ENCODE measurements at regions not wholly inside any gene's neighbourhood (a gene's known extent, or its start where the extent isn't known, plus 50 kb on each side); places are given as distances from the start of the nearest gene placed in this dataset.

GRCh38 chr11:44374001-44374400, 64.1 kb upstream of the ALX4 start:
- POLR2A ChIA-PET (ENCODE audit: unreplicated experiment), result no interaction called here

GRCh38 chr11:44376423-44376822, 66.5 kb upstream of the ALX4 start:
- DNase-seq, result no peak
- peaks cover 23% of the 10 kb centered on the region for H3K27me3 ChIP-seq (ENCODE audit: insufficient read depth, low read depth)
- no peaks in the 10 kb centered on the region for H3K9me3 ChIP-seq (ENCODE audit: insufficient read depth, low read depth)
- no peaks in the 10 kb centered on the region for H4K20me1 ChIP-seq (ENCODE audit: insufficient read depth)
- ChIA-PET CTCF (no interaction called here), POLR2A (ENCODE audit: unreplicated experiment) (no interaction called here)
- no peaks in the 10 kb centered on the region for H3K9me2 ChIP-seq (ENCODE audit: insufficient read depth)
- TF ChIP-seq CTCF (conservative IDR thresholded peaks at IDR 0.05) (no peak), EZH2 (IDR thresholded peaks at IDR 0.05; ENCODE audit: low read depth) (no peak)
- no peak overlapping the region for H3K4me3 ChIP-seq
- H3K4me2 ChIP-seq, result no peak overlapping the region
- no TSS peak for BruUV-seq (replicated peaks)
- H3F3A ChIP-seq (ENCODE audit: insufficient read depth, low read depth), result no peaks in the 10 kb centered on the region
- no peaks in the 10 kb centered on the region for H3K36me3 ChIP-seq (ENCODE audit: low read depth)
- H3K79me2 ChIP-seq (ENCODE audit: low read depth), result no peaks in the 10 kb centered on the region
- intact Hi-C loops (cut with micrococcal nuclease; ENCODE audit: unreplicated experiment), result no loop called here
- H2AFZ ChIP-seq, result no peak overlapping the region
- H3K4me1 ChIP-seq (replicated peaks; ENCODE audit: insufficient read depth), result no peaks in the 10 kb centered on the region
- H3K27ac ChIP-seq, result no peak overlapping the region

More at GRCh38 chr11:44374001-44374400, 64.1 kb upstream of the ALX4 start:
- H2AFZ ChIP-seq, result no peak overlapping the region
- H3K9me3 ChIP-seq (ENCODE audit: insufficient read depth, low read depth), result no peaks in the 10 kb centered on the region
- H3K4me1 ChIP-seq (replicated peaks; ENCODE audit: insufficient read depth), result no peaks in the 10 kb centered on the region
- H3K79me2 ChIP-seq (ENCODE audit: low read depth), result no peaks in the 10 kb centered on the region
- no peaks in the 10 kb centered on the region for H3F3A ChIP-seq (ENCODE audit: insufficient read depth, low read depth)
- H3K27ac ChIP-seq, result no peak overlapping the region
- H3K4me3 ChIP-seq, result no peak overlapping the region
- no peaks in the 10 kb centered on the region for H3K9me2 ChIP-seq (ENCODE audit: insufficient read depth)
- CTCF ChIA-PET, result no interaction called here
- peaks cover 4% of the 10 kb centered on the region; the same call in 1 of the 2 replicates for H3K27me3 ChIP-seq (ENCODE audit: insufficient read depth, low read depth)
- no peaks in the 10 kb centered on the region for H3K36me3 ChIP-seq (ENCODE audit: low read depth)
- TF ChIP-seq EZH2 (IDR thresholded peaks at IDR 0.05; ENCODE audit: low read depth), result no peak
- BruUV-seq (replicated peaks), result no TSS peak
- intact Hi-C loops (cut with micrococcal nuclease; ENCODE audit: unreplicated experiment), result no loop called here
- DNase-seq, result no peak
- H4K20me1 ChIP-seq (ENCODE audit: insufficient read depth), result no peaks in the 10 kb centered on the region
- no peak overlapping the region for H3K4me2 ChIP-seq

GRCh38 chr11:44377121-44377520, 67.2 kb upstream of the ALX4 start:
- Histone ChIP-seq H3F3A (ENCODE audit: insufficient read depth, low read depth) (no peaks in the 10 kb centered on the region), H3K27me3 (ENCODE audit: insufficient read depth, low read depth) (peaks cover 30% of the 10 kb centered on the region), H3K4me2 (no peak overlapping the region), H3K9me3 (ENCODE audit: insufficient read depth, low read depth) (no peaks in the 10 kb centered on the region), H3K36me3 (ENCODE audit: low read depth) (no peaks in the 10 kb centered on the region), H2AFZ (no peak overlapping the region), H3K27ac (no peak overlapping the region), H3K9me2 (ENCODE audit: insufficient read depth) (no peaks in the 10 kb centered on the region), H3K4me3 (no peak overlapping the region), H3K4me1 (replicated peaks; ENCODE audit: insufficient read depth) (no peaks in the 10 kb centered on the region), H3K79me2 (ENCODE audit: low read depth) (no peaks in the 10 kb centered on the region), H4K20me1 (ENCODE audit: insufficient read depth) (no peaks in the 10 kb centered on the region)
- no peak for DNase-seq
- ChIA-PET CTCF (no interaction called here), POLR2A (ENCODE audit: unreplicated experiment) (no interaction called here)
- BruUV-seq (replicated peaks), result no TSS peak
- intact Hi-C loops (cut with micrococcal nuclease; ENCODE audit: unreplicated experiment), result no loop called here
- no peak for TF ChIP-seq CTCF (conservative IDR thresholded peaks at IDR 0.05)
- TF ChIP-seq EZH2 (IDR thresholded peaks at IDR 0.05; ENCODE audit: low read depth), result no peak

- no peak overlapping the region for H3K4me3 ChIP-seq
- ChIA-PET POLR2A (ENCODE audit: unreplicated experiment) (no interaction called here), CTCF (no interaction called here)
- H3F3A ChIP-seq (ENCODE audit: insufficient read depth, low read depth), result no peaks in the 10 kb centered on the region
- H3K9me3 ChIP-seq (ENCODE audit: insufficient read depth, low read depth), result no peaks in the 10 kb centered on the region
- H3K9me2 ChIP-seq (ENCODE audit: insufficient read depth), result no peaks in the 10 kb centered on the region
- no peak overlapping the region for H2AFZ ChIP-seq
- no peaks in the 10 kb centered on the region for H4K20me1 ChIP-seq (ENCODE audit: insufficient read depth)
- H3K27ac ChIP-seq, result no peak overlapping the region
- no peak for DNase-seq
- intact Hi-C loops (cut with micrococcal nuclease; ENCODE audit: unreplicated experiment), result no loop called here
- H3K36me3 ChIP-seq (ENCODE audit: low read depth), result no peaks in the 10 kb centered on the region
- TF ChIP-seq EZH2 (IDR thresholded peaks at IDR 0.05; ENCODE audit: low read depth) (no peak), CTCF (conservative IDR thresholded peaks at IDR 0.05) (no peak)
- no peak overlapping the region for H3K4me2 ChIP-seq
- peaks cover 38% of the 10 kb centered on the region for H3K27me3 ChIP-seq (ENCODE audit: insufficient read depth, low read depth)
- no peaks in the 10 kb centered on the region for H3K79me2 ChIP-seq (ENCODE audit: low read depth)
- BruUV-seq (replicated peaks), result no TSS peak
- H3K4me1 ChIP-seq (replicated peaks; ENCODE audit: insufficient read depth), result no peaks in the 10 kb centered on the region
Observed at GRCh38 chr11:44377914-44378321, 68.0 kb upstream of the ALX4 start.
